Effector memory CD8-positive, alpha-beta T cell (primary cell): ENCODE measurements at regions not wholly inside any gene's neighbourhood (a gene's known extent, or its start where the extent isn't known, plus 50 kb on each side); places are given as distances from the start of the nearest gene placed in this dataset.

Experiments used
- ATAC-seq: fragments of 150-1000 bp; cut with Tn5 transposase; replicated peaks from 2 replicates; pipeline ENCODE4 v1.10.0; 2021; ENCODE audit warnings: mild to moderate bottlenecking, moderate library complexity
- DNase-seq, 3 experiments: peaks; one replicate each; pipeline ENCODE4 v3.0.0; 2021
- H3K27ac Mint-ChIP-seq, 2 donors: one replicate each; pipeline ENCODE4 v1.8.0; 2022; ENCODE audit warnings: mild to moderate bottlenecking in 2 of 2, mixed read lengths in 2 of 2, moderate library complexity in 2 of 2
- H3K27me3 Mint-ChIP-seq, 2 donors: one replicate each; pipeline ENCODE4 v1.8.0; 2022; ENCODE audit warnings: mixed read lengths in 2 of 2
- H3K36me3 Mint-ChIP-seq: one replicate; pipeline ENCODE4 v1.8.0; 2022; ENCODE audit warnings: mild to moderate bottlenecking, moderate library complexity, mixed read lengths; ENCODE audit not compliant: insufficient read depth
- H3K4me1 Mint-ChIP-seq, 2 donors: one replicate each; pipeline ENCODE4 v1.8.0; 2022; ENCODE audit warnings: low read depth in 2 of 2, mixed read lengths in 2 of 2
- H3K4me3 Mint-ChIP-seq, 2 donors: one replicate each; pipeline ENCODE4 v1.8.0; 2022; ENCODE audit warnings: mild to moderate bottlenecking in 2 of 2, mixed read lengths in 2 of 2, moderate library complexity in 2 of 2
- H3K9me3 Mint-ChIP-seq, 2 donors: one replicate each; pipeline ENCODE4 v1.8.0; 2022; ENCODE audit warnings: mixed read lengths in 2 of 2

DNA sequence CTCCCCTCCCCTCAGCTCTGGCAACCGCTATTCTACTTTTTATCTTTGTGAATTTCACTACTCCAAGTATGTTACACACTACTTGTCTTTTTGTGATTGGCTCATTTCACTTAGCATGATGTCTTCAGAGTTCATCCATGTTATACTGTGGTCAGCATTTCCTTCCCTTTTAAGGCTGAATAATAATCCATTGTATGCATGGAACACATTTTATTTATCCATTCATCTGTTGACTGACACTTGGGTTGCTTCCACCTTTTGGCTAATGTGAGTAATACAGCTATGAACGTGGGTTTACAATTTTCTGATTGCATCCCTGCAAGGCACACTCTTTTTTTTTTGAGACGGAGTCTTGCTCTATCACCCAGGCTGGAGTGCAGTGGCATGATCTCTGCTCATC, 53.0 kb upstream of the FUT8 start:
- H3K27me3 Mint-ChIP-seq = no peaks in the 10 kb centered on the region
- no peak overlapping the region for H3K27ac Mint-ChIP-seq
- DNase-seq = no peak
- ATAC-seq = no peak
- H3K4me1 Mint-ChIP-seq = peaks cover 0 to 4% of the 10 kb centered on the region in 2 donors
- no peaks in the 10 kb centered on the region for H3K36me3 Mint-ChIP-seq
- H3K9me3 Mint-ChIP-seq = no peaks in the 10 kb centered on the region
- H3K4me3 Mint-ChIP-seq = no peak overlapping the region

- ATAC-seq = no peak
- no peak overlapping the region for H3K27ac Mint-ChIP-seq
- no peaks in the 10 kb centered on the region for H3K36me3 Mint-ChIP-seq
- H3K9me3 Mint-ChIP-seq = no peaks in the 10 kb centered on the region
- H3K27me3 Mint-ChIP-seq = no peaks in the 10 kb centered on the region
- H3K4me3 Mint-ChIP-seq = no peak overlapping the region
- H3K4me1 Mint-ChIP-seq = peaks cover 0 to 4% of the 10 kb centered on the region in 2 donors
- no peak for DNase-seq
Observed at GRCh38 chr14:65360144-65360784, 52.3 kb upstream of the FUT8 start.

GRCh38 chr14:65361920-65362319, 50.6 kb upstream of the FUT8 start:
- no peak overlapping the region for H3K27ac Mint-ChIP-seq
- ATAC-seq (no peak), DNase-seq (no peak)
- H3K27me3 Mint-ChIP-seq = no peaks in the 10 kb centered on the region
- no peaks in the 10 kb centered on the region for H3K9me3 Mint-ChIP-seq
- no peak overlapping the region for H3K4me3 Mint-ChIP-seq
- H3K4me1 Mint-ChIP-seq = no peaks in the 10 kb centered on the region
- H3K36me3 Mint-ChIP-seq = no peaks in the 10 kb centered on the region
